GM18502 (cell line): ENCODE measurements at regions not wholly inside any gene's neighbourhood (a gene's known extent, or its start where the extent isn't known, plus 50 kb on each side); places are given as distances from the start of the nearest gene placed in this dataset.

Experiments used
- ATAC-seq: cut with Tn5 transposase; IDR thresholded peaks from one replicate; pipeline ENCODE4 v1.9.1; 2021; ENCODE audit warnings: mild to moderate bottlenecking; ENCODE audit not compliant: unreplicated experiment, poor library complexity

DNA sequence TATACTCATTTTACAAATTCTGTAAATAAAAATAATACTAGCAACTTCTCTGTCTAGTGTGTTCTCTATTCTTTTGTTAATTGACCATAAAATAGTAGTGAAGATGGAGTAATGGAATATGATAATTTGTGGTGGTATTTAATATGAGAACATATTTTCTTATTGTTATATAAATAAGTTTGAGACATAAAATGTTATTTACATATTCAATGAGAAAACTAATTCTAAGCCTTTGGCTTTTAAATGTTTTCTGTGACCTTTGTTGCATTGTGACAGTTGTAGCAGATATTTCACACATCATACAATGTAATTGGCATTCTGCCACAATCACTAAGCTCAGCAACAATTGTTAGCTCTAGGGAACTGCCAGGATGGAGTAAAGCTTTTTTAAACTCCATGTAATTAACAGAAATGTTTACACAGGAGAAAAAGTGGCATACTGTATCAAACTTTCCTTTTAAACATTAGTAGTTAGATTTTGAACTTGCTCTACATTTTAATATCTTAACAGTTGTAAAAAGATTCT is 562.1 kb upstream of the PCDH9 start:
- no peak for ATAC-seq

DNA sequence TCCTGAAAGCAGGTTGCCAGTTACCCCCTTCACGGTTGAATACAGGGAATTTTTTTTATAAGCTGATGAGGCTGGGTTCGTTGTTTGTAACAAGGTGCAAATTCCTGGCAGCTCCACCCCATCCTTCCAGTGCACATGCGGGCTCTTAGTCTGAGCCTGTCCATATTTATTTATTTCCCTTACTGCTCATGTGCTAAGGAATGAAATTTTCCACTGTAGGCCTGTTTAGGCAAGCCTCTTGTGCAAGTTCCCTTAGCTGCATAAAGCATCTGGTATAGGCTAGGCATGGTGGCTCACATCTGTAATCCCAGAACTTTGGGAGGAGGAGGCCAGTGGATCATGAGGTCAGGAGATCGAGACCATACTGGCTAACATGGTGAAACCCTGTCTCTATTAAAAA is 560.9 kb upstream of the PCDH9 start:
- no peak for ATAC-seq

DNA sequence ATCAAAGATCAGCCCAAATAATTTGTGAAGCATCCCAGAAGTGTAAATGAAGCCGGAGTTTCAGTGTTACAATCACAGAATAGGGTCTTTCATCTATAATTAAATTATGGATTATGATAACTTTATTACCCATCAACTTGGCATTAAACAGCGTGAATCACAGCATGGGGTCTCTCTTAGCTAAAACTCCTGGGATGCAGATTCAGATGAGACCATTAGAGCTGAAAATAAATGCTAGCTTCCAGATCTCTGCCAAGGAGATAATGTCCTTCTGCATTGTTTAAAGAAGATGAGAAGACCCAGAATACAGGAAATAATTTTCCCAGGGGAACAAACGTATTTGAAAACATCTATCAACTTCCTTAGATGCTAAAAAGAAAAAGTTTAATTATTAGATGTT is 546.0 kb upstream of the PCDH9 start:
- ATAC-seq = no peak

DNA sequence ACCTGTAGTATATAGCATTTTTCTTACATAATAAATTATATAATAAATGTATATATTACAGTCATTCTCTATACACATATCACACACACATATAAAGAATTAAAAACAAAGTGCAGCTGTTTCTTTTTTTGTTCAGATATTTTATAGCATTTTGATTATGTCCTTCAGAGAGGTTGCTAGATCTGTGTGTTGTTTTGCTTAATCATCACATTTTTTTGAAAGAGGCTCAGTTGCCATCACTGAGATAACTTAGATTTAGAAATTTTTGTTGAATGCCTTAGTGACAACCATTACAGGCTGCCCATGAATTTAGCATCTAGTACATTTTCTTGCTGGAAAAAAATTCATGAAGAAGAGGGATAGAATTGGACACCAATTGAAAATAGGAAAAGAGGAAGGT is 545.2 kb upstream of the PCDH9 start:
- ATAC-seq = no peak

DNA sequence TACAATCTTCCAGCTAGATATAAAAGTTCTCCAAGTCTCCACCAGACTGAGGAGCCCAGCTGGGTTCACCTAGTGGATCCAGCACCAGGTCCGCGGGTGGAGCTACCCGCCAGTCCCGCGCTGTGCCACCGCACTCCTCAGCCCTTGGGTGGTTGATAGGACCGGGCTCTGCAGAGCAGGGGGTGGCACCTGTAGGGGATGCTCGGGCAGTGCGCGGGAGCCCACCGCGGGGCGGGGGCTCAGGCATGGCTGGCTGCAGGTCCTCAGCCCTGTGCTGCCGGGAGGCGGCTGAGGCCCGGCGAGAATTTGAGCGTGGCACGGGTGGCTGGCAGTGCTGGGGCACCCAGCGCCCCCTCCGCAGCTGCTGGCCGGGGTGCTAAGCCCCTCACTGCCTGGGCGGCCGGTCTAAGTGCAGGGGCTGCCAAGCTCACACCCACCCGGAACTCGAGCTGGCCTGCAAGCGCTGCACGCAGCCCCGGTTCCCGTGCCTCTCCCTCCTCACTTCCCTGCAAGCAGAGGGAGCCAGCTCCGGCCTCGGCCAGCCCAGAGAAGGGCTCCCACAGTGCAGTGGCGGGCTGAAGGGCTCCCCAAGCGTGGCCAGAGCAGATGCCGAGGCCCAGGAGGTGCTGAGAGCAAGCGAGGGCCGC is 542.8 kb upstream of the PCDH9 start:
- ATAC-seq = no peak

DNA sequence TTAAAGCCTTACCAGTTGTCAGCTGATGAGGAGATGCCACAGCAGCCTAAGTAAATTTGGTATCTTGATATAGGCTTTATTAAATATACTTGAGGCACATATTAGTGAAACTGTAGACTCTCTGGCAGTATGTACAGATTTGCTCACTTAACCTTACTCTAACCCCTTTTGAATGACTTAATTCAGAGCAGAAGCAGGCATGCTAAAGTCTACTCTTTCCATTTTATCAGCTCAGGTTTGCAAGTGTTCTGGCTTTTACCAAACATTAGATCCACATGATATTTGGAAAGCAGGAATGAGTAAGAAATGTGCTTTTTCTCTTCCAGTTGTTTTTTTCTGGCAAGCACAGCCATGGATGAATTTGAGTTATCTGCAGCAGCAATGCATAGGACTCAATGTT is 541.0 kb upstream of the PCDH9 start:
- ATAC-seq = no peak

DNA sequence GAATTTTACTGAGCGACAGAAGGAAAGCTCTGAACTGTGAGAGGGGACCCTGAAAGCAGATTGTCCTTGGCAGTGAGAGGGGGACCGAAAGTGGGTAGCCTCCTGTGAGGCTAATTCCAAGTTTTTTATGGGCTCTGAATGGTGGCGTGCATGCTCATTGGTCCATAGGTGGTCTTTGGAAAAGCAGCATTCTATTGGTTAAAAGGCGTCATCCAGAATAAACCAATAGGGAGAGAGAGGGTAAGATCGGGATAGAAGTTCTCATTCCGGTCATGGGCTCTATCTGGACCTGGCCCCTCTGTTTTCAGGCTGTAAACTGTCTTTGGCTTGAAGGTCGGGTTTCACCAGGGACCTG is 539.8 kb upstream of the PCDH9 start:
- no peak for ATAC-seq

DNA sequence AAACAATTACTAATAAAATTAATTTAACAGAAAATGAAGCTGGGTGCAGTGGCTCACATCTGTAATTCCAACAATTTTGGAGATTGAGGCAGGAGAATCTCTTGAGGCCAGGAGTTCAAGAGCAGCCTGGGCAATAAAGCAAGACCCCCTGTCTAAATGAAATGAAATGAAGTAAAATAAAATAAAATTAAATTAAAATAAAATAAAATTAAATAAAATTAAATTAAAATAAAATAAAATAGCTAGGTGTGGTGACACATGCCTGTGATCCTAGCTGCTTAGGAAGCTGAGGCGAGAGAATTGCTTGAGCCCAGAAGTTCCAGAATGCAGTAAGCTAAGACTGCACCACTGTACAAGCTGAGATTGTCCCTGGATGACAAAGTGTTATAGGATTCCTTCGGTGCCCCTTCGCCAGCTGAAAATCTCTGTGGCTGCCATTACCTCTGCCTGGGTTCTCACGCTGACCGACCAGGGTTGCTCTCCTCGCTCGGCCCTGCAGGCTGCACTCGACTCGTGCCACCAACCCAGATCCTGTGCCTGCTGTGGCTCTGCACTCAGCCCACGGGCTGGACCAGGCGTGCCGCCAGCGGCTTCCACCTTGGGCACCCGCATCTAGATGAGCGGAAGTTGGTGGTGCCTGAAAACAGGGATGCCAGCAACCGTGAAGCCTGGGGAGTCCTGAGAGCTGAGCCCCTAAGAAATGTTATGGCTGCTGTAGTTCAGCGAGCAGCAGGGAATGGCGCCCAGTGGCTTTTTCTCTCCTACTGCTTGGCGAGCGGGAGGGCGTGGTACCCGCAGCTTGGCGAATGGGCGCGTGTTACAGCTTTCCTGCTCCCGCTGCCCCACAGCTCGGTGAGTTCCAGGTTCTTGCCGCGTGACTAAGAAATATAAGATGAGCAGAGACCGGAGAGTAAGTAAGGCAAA is 539.2 kb upstream of the PCDH9 start:
- ATAC-seq = no peak

DNA sequence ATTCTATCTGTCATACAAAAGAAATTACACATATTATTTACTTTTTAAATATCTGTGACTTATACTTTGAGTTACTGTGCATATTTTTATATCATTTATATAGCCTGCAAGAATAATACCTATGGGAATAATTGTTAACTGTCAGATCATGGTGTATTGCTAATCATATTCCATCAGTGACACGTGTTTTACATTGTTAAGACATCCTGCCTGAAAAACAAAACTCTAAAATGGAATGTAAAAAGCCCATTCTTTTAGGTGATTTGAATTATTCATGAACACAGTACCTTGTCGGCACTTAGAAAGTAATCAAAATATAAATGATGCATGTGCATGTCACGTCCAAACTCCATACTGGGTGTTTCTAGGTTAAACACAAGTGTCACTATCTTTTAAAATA is 533.8 kb upstream of the PCDH9 start:
- no peak for ATAC-seq

DNA sequence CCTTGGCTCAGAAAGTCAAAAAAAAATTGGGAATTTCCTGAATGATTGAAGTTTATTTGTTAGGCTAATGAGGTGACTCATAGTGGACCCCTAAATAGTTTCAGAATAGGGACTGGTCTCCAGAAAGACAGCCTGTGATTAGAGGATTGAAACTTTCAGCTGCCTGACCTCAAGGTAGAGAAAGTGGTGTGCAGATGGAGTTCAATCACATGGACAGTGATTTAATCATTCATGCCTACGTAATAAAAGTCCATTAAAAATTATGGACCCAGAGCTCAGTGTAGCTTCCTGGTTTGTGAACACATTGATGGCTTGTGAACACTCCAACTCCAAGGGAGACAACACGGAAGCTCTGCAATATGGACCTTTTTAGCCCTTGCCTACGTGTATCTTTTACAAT is 533.2 kb upstream of the PCDH9 start:
- ATAC-seq = no peak

DNA sequence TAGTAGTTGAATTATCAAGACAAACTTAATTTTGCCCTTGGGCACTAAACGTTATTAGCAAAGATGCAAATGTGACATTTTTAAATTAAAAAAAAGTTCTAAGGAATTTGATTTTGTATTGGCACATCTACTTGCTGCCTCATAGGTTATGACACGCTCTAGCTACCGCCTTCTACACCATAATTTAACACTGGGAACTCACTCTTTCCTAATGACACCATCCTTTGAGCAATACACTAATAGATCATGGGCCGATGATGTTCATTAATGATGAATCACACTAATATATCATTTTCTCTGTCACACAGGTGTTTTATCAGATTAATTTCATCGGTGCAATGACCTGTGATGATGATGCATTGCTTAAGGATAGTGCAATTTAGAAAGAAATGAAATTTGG is 528.8 kb upstream of the PCDH9 start:
- ATAC-seq = no peak

DNA sequence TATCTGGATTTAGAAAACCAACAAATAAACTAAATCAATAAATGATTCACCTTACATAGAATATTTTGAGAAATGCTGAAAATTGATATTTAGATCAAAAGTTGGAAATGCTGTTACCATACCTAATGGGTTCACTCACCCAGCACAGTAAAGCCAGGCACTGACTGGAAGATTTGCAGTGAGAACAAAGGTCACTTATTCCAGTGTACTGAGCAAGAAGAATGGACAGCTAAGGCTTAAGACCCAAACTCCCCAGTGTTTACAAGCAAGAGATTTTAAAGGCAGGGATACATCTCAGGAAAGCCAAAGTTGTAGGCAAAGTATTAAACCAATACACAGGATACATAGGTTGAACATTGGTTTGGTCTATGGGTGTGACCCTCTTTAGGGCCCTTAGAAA is 523.9 kb upstream of the PCDH9 start:
- ATAC-seq = no peak

DNA sequence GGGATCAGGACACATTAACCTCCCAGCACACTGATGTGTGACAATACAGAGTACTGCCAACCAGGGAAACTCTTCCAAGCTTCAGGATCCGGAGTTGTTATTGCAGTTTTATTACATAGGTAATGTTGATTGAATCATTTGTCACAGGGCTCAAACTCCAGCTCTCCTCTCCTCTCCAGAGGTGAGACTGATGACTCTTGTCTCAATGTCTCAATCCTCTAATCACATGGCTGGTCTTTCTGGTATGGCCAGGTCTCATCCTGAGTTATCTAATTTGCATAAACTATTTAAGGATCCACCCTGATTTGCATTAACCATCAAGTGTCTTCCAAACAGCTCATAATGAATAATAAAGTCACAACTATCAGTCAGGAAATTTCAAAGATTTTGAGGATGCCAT is 522.6 kb upstream of the PCDH9 start:
- ATAC-seq = no peak

DNA sequence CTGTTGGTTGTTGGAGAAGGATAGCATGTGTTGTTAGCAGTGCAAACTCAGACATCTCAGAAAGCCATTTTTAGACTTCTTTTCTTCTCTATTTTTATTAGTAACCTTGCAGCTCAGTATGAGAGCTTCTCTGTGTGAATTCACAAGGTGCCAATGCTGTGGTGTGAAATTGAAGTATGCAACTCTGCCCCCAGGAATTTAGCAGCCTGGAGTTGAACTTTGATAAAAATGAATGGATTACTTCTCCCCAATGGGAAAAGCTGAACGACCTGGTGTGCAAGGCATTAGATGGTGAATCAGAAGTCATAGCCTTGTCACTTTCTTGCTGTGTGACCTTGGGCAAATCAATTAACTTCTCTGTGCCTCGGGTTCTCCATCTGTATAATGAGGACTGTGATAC is 512.3 kb upstream of the PCDH9 start:
- ATAC-seq = no peak

DNA sequence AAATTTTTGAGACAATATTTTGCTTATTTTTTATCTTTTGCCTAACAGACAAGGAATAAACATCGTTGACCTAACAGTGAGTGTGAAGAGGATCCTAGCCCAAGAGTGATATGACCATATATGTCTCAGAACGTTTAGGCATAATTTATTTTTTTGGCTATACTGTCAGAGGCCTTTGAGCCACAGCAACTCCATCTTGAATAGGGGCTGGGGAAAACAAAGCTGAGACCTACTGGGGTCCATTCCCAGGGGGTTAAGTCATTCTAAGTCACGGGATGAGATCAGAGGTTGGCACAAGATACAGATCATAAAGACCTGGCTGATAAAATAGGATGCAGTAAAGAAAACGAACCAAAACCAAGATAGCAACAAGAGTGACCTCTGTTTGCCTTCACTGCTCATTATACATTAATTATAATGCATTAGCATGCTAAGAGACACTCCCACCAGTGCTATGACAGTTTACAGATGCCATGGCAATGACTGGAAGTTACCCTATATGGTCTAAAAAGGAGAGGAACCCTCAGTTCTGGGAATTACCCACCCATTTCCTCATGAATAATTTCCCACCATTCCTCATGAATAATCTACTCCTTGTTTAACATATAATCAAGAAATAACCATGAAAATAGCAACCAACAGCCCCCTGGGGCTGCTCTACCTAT is 510.9 kb upstream of the PCDH9 start:
- no peak for ATAC-seq

DNA sequence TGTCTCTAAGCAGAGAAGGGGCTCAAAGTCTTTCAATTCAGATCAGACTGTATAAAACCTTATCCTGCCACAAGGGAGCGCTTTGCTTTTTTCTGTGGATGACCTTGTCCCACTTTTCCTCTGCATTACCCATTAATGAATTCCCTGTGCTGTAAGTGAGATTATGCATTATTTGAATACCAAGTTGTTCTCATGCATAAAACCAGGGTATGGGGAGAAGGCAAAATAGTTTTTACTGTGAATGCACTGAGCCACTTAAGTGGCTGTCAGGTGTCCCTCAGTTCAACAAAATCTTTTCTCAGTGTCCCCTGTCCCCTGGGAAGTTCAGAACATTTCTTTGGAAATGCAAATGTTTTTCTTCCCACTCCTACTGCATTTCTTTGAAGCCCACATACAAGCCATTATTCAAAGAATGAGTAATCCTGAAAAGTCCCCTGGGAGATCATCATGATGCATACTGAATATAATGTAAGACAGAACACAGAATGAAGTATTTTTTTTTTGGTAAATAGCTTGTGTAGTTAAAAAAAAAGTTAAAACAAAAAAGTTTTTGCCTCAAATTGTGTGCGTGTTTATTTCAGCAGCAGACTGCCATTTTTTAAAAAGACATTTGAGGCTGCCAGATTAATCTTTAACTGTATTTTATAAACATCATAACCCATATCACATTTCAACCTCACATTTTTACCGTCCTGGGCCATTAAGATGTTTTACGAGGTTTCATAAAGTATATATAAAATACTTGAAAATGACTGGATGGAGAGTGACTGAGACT is 506.7 kb upstream of the PCDH9 start:
- no peak for ATAC-seq

DNA sequence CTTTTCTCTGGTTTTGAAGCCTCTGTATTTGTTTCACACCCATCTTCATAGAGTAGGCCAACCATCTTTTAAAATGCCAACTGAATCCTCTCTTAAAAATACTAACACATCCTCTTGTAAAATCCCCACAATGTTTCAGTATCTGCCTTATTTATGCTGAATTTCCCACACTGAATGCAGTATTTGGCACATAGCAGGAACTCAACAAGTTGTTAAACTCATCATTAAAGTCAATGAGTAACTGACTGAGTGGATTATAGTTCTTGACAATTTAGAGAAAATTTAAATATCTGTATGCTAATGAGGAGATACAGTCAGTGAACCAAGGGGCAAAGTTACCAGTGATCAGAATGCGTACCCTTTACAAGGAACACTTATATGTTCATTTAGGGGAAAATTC is 505.5 kb upstream of the PCDH9 start:
- no peak for ATAC-seq

DNA sequence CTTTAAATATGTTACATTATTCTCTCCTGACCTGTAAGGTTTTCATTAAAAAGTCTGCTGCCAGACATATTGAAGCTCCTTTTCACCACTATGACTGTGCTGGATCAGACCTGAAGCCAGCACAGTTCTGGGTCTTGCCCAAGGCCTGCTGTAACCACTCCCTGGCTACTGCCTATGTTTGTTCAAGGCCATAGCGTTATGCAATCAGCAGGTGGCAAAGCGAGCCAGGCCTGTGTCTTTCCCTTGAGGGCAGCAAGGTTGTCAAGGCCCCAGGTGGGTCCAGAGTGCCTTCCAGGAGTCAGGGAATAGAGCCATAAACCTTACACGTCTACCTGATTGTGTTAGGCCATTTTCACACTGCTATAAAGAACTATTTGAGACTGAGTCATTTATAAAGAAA is 496.8 kb upstream of the PCDH9 start:
- no peak for ATAC-seq

DNA sequence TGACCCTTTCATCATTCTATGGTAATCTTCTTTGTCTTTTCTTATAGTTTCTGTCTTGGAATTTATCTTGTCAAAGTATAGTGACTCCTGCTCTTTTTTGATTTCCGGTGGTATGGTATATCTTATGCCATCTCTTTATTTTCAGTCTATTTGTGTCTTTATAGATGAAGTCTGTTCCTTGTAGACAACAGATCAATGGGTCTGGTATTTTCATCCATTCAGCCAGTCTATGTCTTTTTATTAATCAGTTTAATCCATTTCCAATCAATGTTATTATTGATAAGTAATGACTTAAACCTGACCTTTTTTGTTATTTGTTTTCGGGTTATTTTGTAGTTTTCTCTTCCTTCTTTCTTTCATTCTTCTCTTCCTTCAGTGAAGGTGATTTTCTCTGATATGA is 495.9 kb upstream of the PCDH9 start:
- ATAC-seq = no peak

DNA sequence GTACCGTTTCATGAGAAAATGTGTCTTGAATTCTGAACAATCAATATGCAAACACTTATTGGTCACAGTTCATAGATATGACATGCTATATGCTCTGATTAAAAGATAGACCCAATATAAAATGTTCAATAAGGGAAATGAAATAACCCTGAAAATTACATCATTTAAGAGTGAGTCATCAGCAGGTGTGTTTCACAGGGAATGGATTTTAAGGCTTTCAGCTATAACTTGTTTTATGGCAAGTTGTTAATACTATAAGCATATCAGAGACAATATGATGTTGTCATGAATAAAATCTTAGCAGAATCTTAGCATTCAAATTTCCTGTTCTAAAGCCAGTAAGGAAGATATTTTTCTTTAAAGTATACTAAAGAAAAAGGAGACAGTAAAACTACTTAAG is 483.4 kb upstream of the PCDH9 start:
- no peak for ATAC-seq

DNA sequence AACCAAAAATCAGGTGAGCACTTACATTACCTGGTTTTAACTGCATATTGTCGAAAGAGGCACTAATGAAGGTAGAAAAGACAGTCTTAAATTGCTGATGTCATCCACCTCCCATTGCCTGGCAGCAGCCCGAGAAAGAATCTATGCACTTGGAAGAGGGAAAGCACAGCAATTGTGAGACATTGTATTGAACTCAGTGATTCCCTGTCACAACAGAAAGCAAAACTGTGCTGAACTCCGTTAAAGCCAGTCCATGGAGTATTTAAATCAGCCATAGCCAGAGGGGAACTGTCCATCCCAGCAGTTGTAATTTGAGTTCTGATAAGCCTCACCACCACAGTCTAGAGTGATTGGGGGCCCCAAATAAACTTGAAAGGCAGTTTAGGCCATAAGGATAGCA is 466.6 kb upstream of the PCDH9 start:
- ATAC-seq = no peak
